Left ventricle myocardium inferior (tissue), 1 donor: ENCODE measurements at regions not wholly inside any gene's neighbourhood (a gene's known extent, or its start where the extent isn't known, plus 50 kb on each side); places are given as distances from the start of the nearest gene placed in this dataset.

Experiments
- DNase-seq: peaks from one replicate; pipeline ENCODE4 v3.0.0-alpha.2; 2020
- H3K27ac ChIP-seq: fragments of 200-600 bp; replicated peaks from 2 replicates; pipeline ENCODE4 v1.8.0; 2021
- H3K27me3 ChIP-seq: fragments of 200-600 bp; 2 replicates; pipeline ENCODE4 v1.8.0; 2021; ENCODE audit warnings: low read depth
- H3K36me3 ChIP-seq: fragments of 200-600 bp; 2 replicates; pipeline ENCODE4 v1.8.0; 2021
- H3K4me1 ChIP-seq: fragments of 200-600 bp; 2 replicates; pipeline ENCODE4 v1.8.0; 2021
- H3K4me3 ChIP-seq: fragments of 200-600 bp; 2 replicates; pipeline ENCODE4 v1.8.0; 2021; ENCODE audit warnings: mild to moderate bottlenecking, moderate library complexity
- H3K9me3 ChIP-seq: fragments of 200-600 bp; replicated peaks from 2 replicates; pipeline ENCODE4 v1.8.0; 2021
- CTCF ChIP-seq: fragments of 200-600 bp; IDR thresholded peaks from 2 replicates; pipeline ENCODE4 v1.8.0; 2021; ENCODE audit warnings: antibody characterized with exemption, mild to moderate bottlenecking, borderline replicate concordance
- intact Hi-C: fragments of 100-400 bp; cut with micrococcal nuclease; formaldehyde crosslinking; loops from one replicate; pipeline ENCODE4 v1.11.0; 2022
- donor health status: DM: no; HTN: yes; CAD: no; lungs with severe emphysema.

- H3K27ac ChIP-seq: no peak overlapping the region
- TF ChIP-seq CTCF: no peak
- H3K36me3 ChIP-seq: no peaks in the 10 kb centered on the region
- H3K4me1 ChIP-seq: no peaks in the 10 kb centered on the region
- H3K9me3 ChIP-seq: no peaks in the 10 kb centered on the region
- no peak for DNase-seq
- peaks cover 79% of the 10 kb centered on the region for H3K27me3 ChIP-seq
- intact Hi-C loops: no loop called here
- H3K4me3 ChIP-seq: no peak overlapping the region
Observed at GRCh38 chr19:32022731-32023563, 322.5 kb upstream of the ZNF507 start.

- H3K27ac ChIP-seq: no peak overlapping the region
- no peak for TF ChIP-seq CTCF
- no peaks in the 10 kb centered on the region for H3K36me3 ChIP-seq
- H3K27me3 ChIP-seq: peaks cover 80% of the 10 kb centered on the region
- intact Hi-C loops: no loop called here
- no peaks in the 10 kb centered on the region for H3K9me3 ChIP-seq
- no peak for DNase-seq
- H3K4me1 ChIP-seq: no peaks in the 10 kb centered on the region
- H3K4me3 ChIP-seq: no peak overlapping the region
Observed at GRCh38 chr19:32023564-32023832, 321.9 kb upstream of the ZNF507 start.

DNA sequence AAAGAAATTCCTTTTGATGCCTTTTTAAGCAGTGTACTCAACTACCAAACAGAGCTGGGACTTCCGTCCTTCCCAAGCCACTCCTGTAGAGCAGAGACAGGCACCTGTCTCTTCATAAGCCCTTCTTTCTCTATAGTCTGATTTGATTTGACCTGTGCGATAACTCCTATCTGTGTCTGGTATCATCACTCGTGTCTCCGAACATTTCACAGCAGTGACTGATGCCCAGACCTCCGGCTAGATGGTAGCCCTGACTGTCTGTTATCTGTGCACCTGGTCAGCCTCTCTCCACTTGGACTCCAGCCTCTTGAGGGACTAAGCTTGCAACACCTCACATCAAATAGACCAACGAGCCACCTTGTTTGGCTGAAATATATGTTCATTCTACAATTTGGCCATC lies 316.2 kb upstream of the ZNF507 start:
- H3K4me3 ChIP-seq: no peak overlapping the region
- no peaks in the 10 kb centered on the region for H3K4me1 ChIP-seq
- TF ChIP-seq CTCF: no peak
- H3K9me3 ChIP-seq: no peaks in the 10 kb centered on the region
- H3K27me3 ChIP-seq: peaks cover 57% of the 10 kb centered on the region
- intact Hi-C loops: no loop called here
- H3K27ac ChIP-seq: no peak overlapping the region
- no peak for DNase-seq
- H3K36me3 ChIP-seq: no peaks in the 10 kb centered on the region

- DNase-seq: no peak
- H3K27me3 ChIP-seq: peaks cover 49% of the 10 kb centered on the region
- H3K9me3 ChIP-seq: no peaks in the 10 kb centered on the region
- no peaks in the 10 kb centered on the region for H3K36me3 ChIP-seq
- H3K27ac ChIP-seq: no peak overlapping the region
- H3K4me1 ChIP-seq: no peaks in the 10 kb centered on the region
- H3K4me3 ChIP-seq: no peak overlapping the region
- intact Hi-C loops: no loop called here
- TF ChIP-seq CTCF: no peak
Observed at GRCh38 chr19:32032561-32032960, 312.8 kb upstream of the ZNF507 start.

DNA sequence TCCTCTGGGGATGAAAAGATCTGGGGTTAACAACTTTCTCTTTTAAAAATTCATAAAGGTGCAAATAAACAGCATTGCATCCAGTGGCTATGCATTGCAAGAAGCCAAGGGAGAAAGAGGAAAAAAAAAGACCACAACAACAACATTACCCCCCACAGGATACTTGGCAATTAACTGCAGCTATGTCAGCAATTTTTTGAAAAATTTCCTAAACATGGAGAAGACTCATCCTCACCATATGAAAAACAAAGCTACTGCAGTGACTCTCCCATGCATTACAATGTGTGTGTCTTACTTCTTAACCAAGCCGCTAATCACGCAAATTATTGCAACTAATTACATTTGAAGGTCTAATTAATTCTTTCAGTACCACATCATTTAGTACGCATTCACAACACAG lies 309.8 kb upstream of the ZNF507 start:
- H3K27ac ChIP-seq: no peak overlapping the region
- intact Hi-C loops: no loop called here
- H3K9me3 ChIP-seq: no peaks in the 10 kb centered on the region
- peaks cover 29% of the 10 kb centered on the region for H3K27me3 ChIP-seq
- H3K4me3 ChIP-seq: no peak overlapping the region
- no peak for TF ChIP-seq CTCF
- H3K4me1 ChIP-seq: no peaks in the 10 kb centered on the region
- H3K36me3 ChIP-seq: no peaks in the 10 kb centered on the region
- no peak for DNase-seq
